ENCODE measurements at regions not wholly inside any gene's neighbourhood (a gene's known extent, or its start where the extent isn't known, plus 50 kb on each side); places are given as distances from the start of the nearest gene placed in this dataset.
"Not testable (repeated sequence)": the region's sequence is repeated elsewhere in the genome, so short reads cannot be mapped to it uniquely, and the experiment has no call there.

DNA sequence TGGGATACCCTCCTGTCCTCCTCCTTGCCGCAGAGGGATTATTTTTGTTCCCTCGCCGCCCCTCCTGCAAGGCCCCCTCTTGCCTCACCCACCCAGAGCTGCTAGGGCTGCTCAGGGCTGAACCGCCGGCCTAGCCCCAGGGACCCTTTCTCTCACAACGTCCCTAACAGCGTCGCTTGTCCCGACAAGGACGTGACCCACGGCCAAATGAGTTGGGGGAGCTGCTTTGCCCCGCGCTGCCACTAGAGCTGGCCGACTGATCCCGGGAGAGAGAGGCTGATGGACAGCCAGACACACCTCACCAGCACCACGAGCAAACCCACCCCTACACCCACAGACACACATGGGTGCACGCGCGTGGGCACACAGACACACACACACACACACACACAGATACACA lies 154.6 kb upstream of the ALG10B start:
- DNase-seq (ENCODE audit: low read depth, low spot score), result no peak
- Mint-ChIP-seq H3K27ac (ENCODE audit: unreplicated experiment) (no peak overlapping the region), H3K27me3 (ENCODE audit: low read depth) (no peaks in the 10 kb centered on the region), H3K4me3 (no peak overlapping the region), H3K4me1 (no peaks in the 10 kb centered on the region), H3K9me3 (peaks cover 4% of the 10 kb centered on the region), H3K36me3 (ENCODE audit: low read depth) (no peaks in the 10 kb centered on the region)
- TF ChIP-seq, protein P1, sequence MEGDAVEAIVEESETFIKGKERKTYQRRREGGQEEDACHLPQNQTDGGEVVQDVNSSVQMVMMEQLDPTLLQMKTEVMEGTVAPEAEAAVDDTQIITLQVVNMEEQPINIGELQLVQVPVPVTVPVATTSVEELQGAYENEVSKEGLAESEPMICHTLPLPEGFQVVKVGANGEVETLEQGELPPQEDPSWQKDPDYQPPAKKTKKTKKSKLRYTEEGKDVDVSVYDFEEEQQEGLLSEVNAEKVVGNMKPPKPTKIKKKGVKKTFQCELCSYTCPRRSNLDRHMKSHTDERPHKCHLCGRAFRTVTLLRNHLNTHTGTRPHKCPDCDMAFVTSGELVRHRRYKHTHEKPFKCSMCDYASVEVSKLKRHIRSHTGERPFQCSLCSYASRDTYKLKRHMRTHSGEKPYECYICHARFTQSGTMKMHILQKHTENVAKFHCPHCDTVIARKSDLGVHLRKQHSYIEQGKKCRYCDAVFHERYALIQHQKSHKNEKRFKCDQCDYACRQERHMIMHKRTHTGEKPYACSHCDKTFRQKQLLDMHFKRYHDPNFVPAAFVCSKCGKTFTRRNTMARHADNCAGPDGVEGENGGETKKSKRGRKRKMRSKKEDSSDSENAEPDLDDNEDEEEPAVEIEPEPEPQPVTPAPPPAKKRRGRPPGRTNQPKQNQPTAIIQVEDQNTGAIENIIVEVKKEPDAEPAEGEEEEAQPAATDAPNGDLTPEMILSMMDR (conservative IDR thresholded peaks at IDR 0.05), result no peak

DNA sequence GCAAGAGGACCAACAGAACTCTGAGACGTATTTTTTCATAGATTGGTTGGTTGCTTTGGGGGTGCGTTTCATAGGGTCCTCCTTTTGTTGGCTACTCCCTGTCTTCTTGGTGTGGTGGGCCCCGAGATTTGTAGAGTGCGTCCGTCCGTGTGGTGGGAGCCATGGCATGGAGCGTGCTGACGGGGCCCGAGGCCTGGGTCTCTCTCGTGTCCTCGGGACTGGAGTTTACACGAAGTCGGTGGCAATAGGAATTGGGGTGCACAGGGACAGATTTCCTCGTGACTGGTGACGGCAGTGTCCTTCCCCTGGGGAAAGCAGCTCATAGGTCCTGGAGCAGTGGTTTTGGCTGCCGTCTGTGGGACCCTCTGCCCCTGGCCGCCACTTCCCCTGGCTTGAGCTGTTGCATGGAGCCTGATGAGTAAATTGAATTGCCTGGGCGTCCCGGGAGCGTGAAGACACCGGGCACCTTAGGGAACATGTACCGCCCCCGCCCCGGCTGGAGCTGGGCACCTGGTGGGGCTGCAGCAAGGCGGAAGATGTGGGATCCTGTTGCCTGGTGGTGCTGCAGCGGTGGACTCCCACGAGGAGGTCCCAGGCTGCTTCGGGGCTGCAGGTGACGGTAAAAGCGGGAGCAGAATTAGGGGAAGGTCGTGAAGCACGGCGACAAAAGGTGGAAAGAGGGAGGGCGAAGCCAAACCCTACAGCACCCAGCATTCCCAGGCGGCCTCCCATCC lies 153.7 kb upstream of the ALG10B start:
- Mint-ChIP-seq H3K27me3 (ENCODE audit: low read depth) (no peaks in the 10 kb centered on the region), H3K9me3 (peaks cover 4% of the 10 kb centered on the region), H3K4me1 (no peaks in the 10 kb centered on the region), H3K36me3 (ENCODE audit: low read depth) (no peaks in the 10 kb centered on the region), H3K27ac (ENCODE audit: unreplicated experiment) (no peak overlapping the region), H3K4me3 (no peak overlapping the region)
- TF ChIP-seq, protein P1 (conservative IDR thresholded peaks at IDR 0.05), result no peak
- DNase-seq (ENCODE audit: low read depth, low spot score), result no peak

DNA sequence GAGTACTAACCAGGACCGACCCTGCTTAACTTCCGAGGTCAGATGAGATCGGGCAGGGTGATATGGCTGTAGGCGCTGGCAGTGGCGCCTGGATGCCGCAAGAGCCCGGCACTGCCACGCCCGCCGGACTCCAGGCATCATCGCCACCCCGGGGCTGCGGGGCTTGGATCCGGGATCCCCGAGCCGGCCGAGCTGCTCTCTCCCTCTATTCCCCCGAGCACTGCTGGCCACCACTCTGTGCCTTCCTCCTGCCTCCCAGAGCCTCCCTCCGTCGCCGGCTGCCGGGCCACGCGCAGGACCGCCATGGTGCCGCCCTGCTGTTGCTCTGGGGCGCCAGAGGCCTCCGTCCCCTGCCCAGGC lies 153.2 kb upstream of the ALG10B start:
- Mint-ChIP-seq H3K27ac (ENCODE audit: unreplicated experiment) (no peak overlapping the region), H3K36me3 (ENCODE audit: low read depth) (no peaks in the 10 kb centered on the region), H3K4me3 (no peak overlapping the region), H3K9me3 (peaks cover 4% of the 10 kb centered on the region), H3K4me1 (no peaks in the 10 kb centered on the region), H3K27me3 (ENCODE audit: low read depth) (no peaks in the 10 kb centered on the region)
- no peak for DNase-seq (ENCODE audit: low read depth, low spot score)
- TF ChIP-seq, protein P1 (conservative IDR thresholded peaks at IDR 0.05), result no peak

DNA sequence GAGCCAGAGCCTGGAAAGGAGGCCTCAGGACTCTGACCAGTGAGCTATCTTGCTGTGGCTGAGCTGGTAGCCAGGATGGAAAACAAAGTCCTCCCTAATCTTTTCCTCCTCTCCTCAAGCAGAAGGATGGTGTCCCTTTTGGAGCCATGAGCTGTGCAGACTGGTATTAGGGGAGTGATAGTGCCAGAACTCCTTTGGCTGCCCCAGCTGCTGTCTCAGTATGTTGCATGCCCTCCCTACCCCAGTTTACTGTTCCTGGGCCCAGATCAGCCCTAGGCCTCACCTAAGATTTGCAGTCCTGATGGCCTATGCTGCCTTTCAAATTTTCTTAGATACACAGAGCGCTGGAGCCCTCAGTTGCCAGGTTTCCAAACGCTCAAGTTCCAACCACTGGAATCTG lies 150.3 kb upstream of the ALG10B start:
- H3K9me3 Mint-ChIP-seq, result peaks cover 5% of the 10 kb centered on the region
- H3K27ac Mint-ChIP-seq (ENCODE audit: unreplicated experiment), result no peak overlapping the region
- H3K36me3 Mint-ChIP-seq (ENCODE audit: low read depth), result no peaks in the 10 kb centered on the region

DNA sequence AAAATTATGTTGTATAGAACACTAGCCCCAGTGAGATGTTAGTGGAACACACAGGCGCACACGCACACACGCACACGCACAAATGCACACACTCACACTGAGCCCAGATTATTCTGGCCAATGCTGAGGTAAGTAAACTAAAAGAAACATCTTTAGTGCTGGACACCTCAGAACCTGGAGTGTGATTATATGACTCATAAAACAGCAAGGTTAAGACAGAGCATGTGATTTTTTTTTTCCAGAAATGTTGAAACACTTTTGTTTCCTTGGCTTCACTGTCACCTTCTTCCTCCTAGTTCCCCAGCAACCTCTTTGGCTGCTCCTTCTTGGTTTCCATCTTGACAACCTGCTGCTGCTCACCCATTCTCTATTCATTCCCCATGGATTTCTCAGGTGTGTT lies 141.0 kb upstream of the ALG10B start:
- no peak for DNase-seq (ENCODE audit: low read depth, low spot score)
- no peaks in the 10 kb centered on the region for H3K27me3 Mint-ChIP-seq (ENCODE audit: low read depth)
- H3K9me3 Mint-ChIP-seq, result peaks cover 33% of the 10 kb centered on the region
- H3K36me3 Mint-ChIP-seq (ENCODE audit: low read depth), result peaks cover 4% of the 10 kb centered on the region
- no peak overlapping the region for H3K4me3 Mint-ChIP-seq
- TF ChIP-seq, protein P1 (conservative IDR thresholded peaks at IDR 0.05), result no peak
- no peaks in the 10 kb centered on the region for H3K4me1 Mint-ChIP-seq
- no peak overlapping the region for H3K27ac Mint-ChIP-seq (ENCODE audit: unreplicated experiment)

More for the DNA sequence above, 150.3 kb upstream of the ALG10B start:
- H3K4me1 Mint-ChIP-seq, result no peaks in the 10 kb centered on the region
- H3K27me3 Mint-ChIP-seq (ENCODE audit: low read depth), result no peaks in the 10 kb centered on the region
- TF ChIP-seq, protein P1 (conservative IDR thresholded peaks at IDR 0.05), result no peak
- DNase-seq (ENCODE audit: low read depth, low spot score), result no peak
- H3K4me3 Mint-ChIP-seq, result no peak overlapping the region

DNA sequence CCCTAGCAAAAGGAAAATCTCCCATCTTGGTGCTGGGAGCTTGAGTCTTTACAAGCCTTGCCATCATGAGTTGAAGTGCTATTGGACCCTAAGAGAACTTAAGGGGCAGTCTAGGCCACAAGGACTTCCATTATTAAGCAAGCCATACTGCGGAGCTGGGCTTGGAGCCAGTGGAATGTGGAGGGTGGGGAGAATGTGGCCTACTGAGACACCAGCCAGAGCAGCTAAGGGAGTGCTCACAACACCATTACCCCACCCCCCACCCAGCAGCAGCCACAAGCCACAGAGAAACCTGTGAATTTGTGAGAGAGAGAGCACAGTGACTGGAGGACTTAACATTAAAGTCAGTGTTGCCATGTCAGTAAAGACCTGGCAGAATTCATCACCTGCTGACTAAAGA lies 133.0 kb upstream of the ALG10B start:
- H3K4me3 Mint-ChIP-seq; H3K27me3 Mint-ChIP-seq (ENCODE audit: low read depth); H3K27ac Mint-ChIP-seq (ENCODE audit: unreplicated experiment); H3K36me3 Mint-ChIP-seq (ENCODE audit: low read depth); DNase-seq (ENCODE audit: low read depth, low spot score); H3K4me1 Mint-ChIP-seq: not testable (repeated sequence)
- peaks cover 23% of the 10 kb centered on the region for H3K9me3 Mint-ChIP-seq

DNA sequence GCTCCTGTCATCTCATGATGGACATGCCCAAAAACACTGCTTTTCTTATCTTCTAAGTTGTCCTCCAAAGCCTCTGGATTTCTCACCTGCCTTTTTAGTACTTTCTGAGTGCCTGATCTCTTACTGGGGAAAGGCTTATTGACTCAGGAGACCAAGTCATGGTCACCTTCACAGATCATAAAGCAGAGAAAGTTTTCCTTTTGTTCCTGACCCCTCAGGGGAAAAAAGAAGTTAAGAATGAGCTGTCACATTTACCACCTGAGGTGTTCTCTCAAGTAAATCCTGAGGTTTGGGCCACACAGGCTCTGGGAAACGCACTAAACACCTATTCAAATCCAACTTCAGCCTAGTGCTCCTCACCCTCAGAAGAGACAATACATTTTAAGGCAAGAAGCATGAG lies 119.3 kb upstream of the ALG10B start:
- not testable (repeated sequence) for H3K36me3 Mint-ChIP-seq (ENCODE audit: low read depth); DNase-seq (ENCODE audit: low read depth, low spot score); H3K4me3 Mint-ChIP-seq; H3K27me3 Mint-ChIP-seq (ENCODE audit: low read depth); H3K27ac Mint-ChIP-seq (ENCODE audit: unreplicated experiment); H3K4me1 Mint-ChIP-seq
- peaks cover 19% of the 10 kb centered on the region for H3K9me3 Mint-ChIP-seq

Measured in neural crest cell (in vitro differentiated cells).